ENCODE measurements at regions not wholly inside any gene's neighbourhood (a gene's known extent, or its start where the extent isn't known, plus 50 kb on each side); places are given as distances from the start of the nearest gene placed in this dataset.

GRCh38 chr9:21549251-21549765 lies 67.2 kb upstream of the IFNE start:
- TF ChIP-seq MAX (IDR thresholded peaks at IDR 0.05) (no peak), FOXA1 (IDR thresholded peaks at IDR 0.05) (no peak), CTCF (IDR thresholded peaks at IDR 0.05; ENCODE audit: low read depth, low read length, missing input control) (no peak), JUND (IDR thresholded peaks at IDR 0.05) (no peak), SP1 (IDR thresholded peaks at IDR 0.05) (no peak), ATF3 (IDR thresholded peaks at IDR 0.05) (no peak), EGR1 (IDR thresholded peaks at IDR 0.05; ENCODE audit: low read depth in 2 of 2) (no peak)

All from liver (tissue), 3 donors.